Activated CD4-positive, alpha-beta T cell treated with anti-CD3 and anti-CD28 coated beads, Interleukin-2, amount 10 ng/mL, durations not matched to agents 7 days and 5 days (primary cell): ENCODE measurements at regions not wholly inside any gene's neighbourhood (a gene's known extent, or its start where the extent isn't known, plus 50 kb on each side); places are given as distances from the start of the nearest gene placed in this dataset.

Source experiments
- CTCF ChIA-PET: fragments of 350-600 bp; sonication (Branson Sonifier 250); formaldehyde crosslinking; loops from one replicate; lab custom pipeline; 2021; ENCODE audit warnings: antibody characterized with exemption; lab: Charles Lee
- POLR2A ChIA-PET: fragments of 350-600 bp; sonication (Branson Sonifier 250); formaldehyde crosslinking; loops from one replicate; lab custom pipeline; 2021; ENCODE audit warnings: antibody characterized with exemption; lab: Charles Lee
- DNase-seq: peaks from one replicate; pipeline ENCODE4 v3.0.0-alpha.2; 2020
- H3K27ac Mint-ChIP-seq: one replicate; pipeline ENCODE4 v1.8.0; 2021; ENCODE audit warnings: mild to moderate bottlenecking, moderate library complexity, mixed read lengths
- H3K27me3 Mint-ChIP-seq: one replicate; pipeline ENCODE4 v1.8.0; 2021; ENCODE audit warnings: mixed read lengths
- H3K36me3 Mint-ChIP-seq: one replicate; pipeline ENCODE4 v1.8.0; 2021; ENCODE audit warnings: low read depth, mixed read lengths
- H3K4me1 Mint-ChIP-seq: one replicate; pipeline ENCODE4 v1.8.0; 2021; ENCODE audit warnings: mixed read lengths
- H3K4me3 Mint-ChIP-seq: one replicate; pipeline ENCODE4 v1.8.0; 2021; ENCODE audit warnings: mild to moderate bottlenecking, moderate library complexity, mixed read lengths
- H3K9me3 Mint-ChIP-seq: one replicate; pipeline ENCODE4 v1.8.0; 2021; ENCODE audit warnings: mixed read lengths

- no peaks in the 10 kb centered on the region for H3K4me1 Mint-ChIP-seq
- ChIA-PET CTCF (no interaction called here), POLR2A (no interaction called here)
- no peak for DNase-seq
- H3K27me3 Mint-ChIP-seq, result no peaks in the 10 kb centered on the region
- H3K4me3 Mint-ChIP-seq, result no peak overlapping the region
- peaks cover 2% of the 10 kb centered on the region for H3K9me3 Mint-ChIP-seq
- no peaks in the 10 kb centered on the region for H3K36me3 Mint-ChIP-seq
- H3K27ac Mint-ChIP-seq, result no peak overlapping the region
Measured at GRCh38 chr11:127288926-127289325, 288.4 kb upstream of the KIRREL3 start.

GRCh38 chr11:127281534-127281933 is 281.0 kb upstream of the KIRREL3 start:
- POLR2A ChIA-PET, result no interaction called here
- DNase-seq, result no peak
- no peak overlapping the region for H3K27ac Mint-ChIP-seq
- no peaks in the 10 kb centered on the region for H3K36me3 Mint-ChIP-seq
- CTCF ChIA-PET, result no interaction called here
- no peaks in the 10 kb centered on the region for H3K27me3 Mint-ChIP-seq
- H3K4me3 Mint-ChIP-seq, result no peak overlapping the region
- H3K9me3 Mint-ChIP-seq, result no peaks in the 10 kb centered on the region
- H3K4me1 Mint-ChIP-seq, result no peaks in the 10 kb centered on the region

DNA sequence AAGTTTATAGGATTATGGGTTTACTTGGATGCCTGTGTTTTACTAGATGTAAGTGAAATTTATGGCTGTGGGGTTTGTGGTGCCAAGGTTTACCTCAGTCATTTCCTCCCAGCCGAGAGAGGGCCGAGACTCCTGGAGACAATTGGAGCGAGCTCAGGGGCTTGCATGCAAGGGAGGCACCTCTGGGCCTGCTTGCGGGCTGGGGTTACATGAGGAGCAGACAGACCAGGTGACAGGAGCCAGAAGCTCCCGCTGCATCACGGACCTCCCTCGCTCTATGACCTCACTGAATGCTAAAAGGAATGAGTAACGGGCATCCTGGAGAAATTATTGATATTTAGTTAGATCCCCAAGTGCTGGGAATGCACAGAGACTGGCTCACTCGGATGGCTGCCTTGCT is 275.2 kb upstream of the KIRREL3 start:
- ChIA-PET POLR2A (no interaction called here), CTCF (no interaction called here)
- Mint-ChIP-seq H3K27ac (no peak overlapping the region), H3K9me3 (no peaks in the 10 kb centered on the region), H3K36me3 (no peaks in the 10 kb centered on the region), H3K27me3 (peaks cover 2% of the 10 kb centered on the region), H3K4me1 (no peaks in the 10 kb centered on the region), H3K4me3 (no peak overlapping the region)
- DNase-seq, result no peak

GRCh38 chr11:127274328-127274676 is 273.7 kb upstream of the KIRREL3 start:
- POLR2A ChIA-PET, result no interaction called here
- Mint-ChIP-seq H3K36me3 (no peaks in the 10 kb centered on the region), H3K27me3 (peaks cover 2% of the 10 kb centered on the region), H3K4me1 (no peaks in the 10 kb centered on the region), H3K4me3 (no peak overlapping the region), H3K27ac (no peak overlapping the region), H3K9me3 (no peaks in the 10 kb centered on the region)
- CTCF ChIA-PET, result no interaction called here
- DNase-seq, result no peak

- Mint-ChIP-seq H3K27me3 (peaks cover 2% of the 10 kb centered on the region), H3K4me1 (no peaks in the 10 kb centered on the region), H3K36me3 (no peaks in the 10 kb centered on the region), H3K4me3 (no peak overlapping the region), H3K9me3 (no peaks in the 10 kb centered on the region), H3K27ac (no peak overlapping the region)
- CTCF ChIA-PET, result no interaction called here
- POLR2A ChIA-PET, result no interaction called here
- DNase-seq, result no peak
Measured at GRCh38 chr11:127273593-127274327, 273.2 kb upstream of the KIRREL3 start.

DNA sequence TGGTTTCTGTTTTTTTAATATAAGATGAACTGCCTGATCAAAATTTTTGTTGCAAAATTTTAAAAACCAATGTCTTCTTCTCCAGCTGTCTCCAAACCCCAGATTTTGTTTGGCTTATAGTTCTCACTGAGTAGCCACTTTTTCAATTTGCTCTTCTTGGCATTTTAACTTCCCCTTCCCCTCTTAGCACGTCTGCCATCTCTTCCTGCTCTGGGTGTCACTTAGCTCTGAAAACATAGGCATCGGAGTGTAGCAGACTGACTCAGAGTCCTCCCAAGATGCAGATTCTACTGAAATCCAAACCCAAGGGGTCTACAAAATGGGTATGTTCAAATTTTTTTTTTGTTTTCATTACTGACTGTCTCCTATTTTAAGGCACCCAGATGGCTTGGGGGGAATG is 270.3 kb upstream of the KIRREL3 start:
- Mint-ChIP-seq H3K4me1 (no peaks in the 10 kb centered on the region), H3K27me3 (peaks cover 2% of the 10 kb centered on the region), H3K9me3 (no peaks in the 10 kb centered on the region), H3K27ac (no peak overlapping the region), H3K36me3 (no peaks in the 10 kb centered on the region), H3K4me3 (no peak overlapping the region)
- DNase-seq, result no peak
- ChIA-PET POLR2A (no interaction called here), CTCF (no interaction called here)

- POLR2A ChIA-PET, result no interaction called here
- no peak overlapping the region for H3K27ac Mint-ChIP-seq
- peaks cover 2% of the 10 kb centered on the region for H3K27me3 Mint-ChIP-seq
- CTCF ChIA-PET, result no interaction called here
- H3K4me3 Mint-ChIP-seq, result no peak overlapping the region
- H3K36me3 Mint-ChIP-seq, result no peaks in the 10 kb centered on the region
- no peak for DNase-seq
- no peaks in the 10 kb centered on the region for H3K4me1 Mint-ChIP-seq
- H3K9me3 Mint-ChIP-seq, result no peaks in the 10 kb centered on the region
Measured at GRCh38 chr11:127269911-127270310, 269.3 kb upstream of the KIRREL3 start.

DNA sequence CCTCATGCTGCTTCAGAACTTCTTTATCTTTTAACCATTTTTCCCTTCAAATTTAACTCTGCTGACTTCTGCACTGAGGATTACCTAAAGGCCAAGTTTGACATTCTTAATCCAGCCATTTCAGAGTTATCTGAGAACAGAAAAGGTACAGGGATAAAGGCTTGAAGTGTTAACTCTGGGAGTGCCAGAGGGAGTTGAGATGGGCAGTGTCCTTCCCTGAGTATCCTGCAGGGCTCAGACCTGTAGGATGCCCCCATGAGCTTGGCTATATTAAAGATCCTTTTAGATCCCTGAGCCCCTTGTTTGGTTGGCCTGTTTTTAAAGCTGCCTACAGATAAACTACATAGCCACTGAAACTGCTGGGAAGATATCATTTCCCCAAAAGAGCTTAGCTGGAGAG is 268.4 kb upstream of the KIRREL3 start:
- CTCF ChIA-PET, result no interaction called here
- H3K9me3 Mint-ChIP-seq, result no peaks in the 10 kb centered on the region
- DNase-seq, result no peak
- POLR2A ChIA-PET, result no interaction called here
- H3K27me3 Mint-ChIP-seq, result no peaks in the 10 kb centered on the region
- H3K4me3 Mint-ChIP-seq, result no peak overlapping the region
- no peaks in the 10 kb centered on the region for H3K36me3 Mint-ChIP-seq
- H3K27ac Mint-ChIP-seq, result no peak overlapping the region
- no peaks in the 10 kb centered on the region for H3K4me1 Mint-ChIP-seq

GRCh38 chr11:127268521-127268920 is 268.0 kb upstream of the KIRREL3 start:
- H3K4me1 Mint-ChIP-seq, result no peaks in the 10 kb centered on the region
- H3K27ac Mint-ChIP-seq, result no peak overlapping the region
- ChIA-PET POLR2A (no interaction called here), CTCF (no interaction called here)
- no peaks in the 10 kb centered on the region for H3K36me3 Mint-ChIP-seq
- DNase-seq, result no peak
- H3K9me3 Mint-ChIP-seq, result no peaks in the 10 kb centered on the region
- no peaks in the 10 kb centered on the region for H3K27me3 Mint-ChIP-seq
- no peak overlapping the region for H3K4me3 Mint-ChIP-seq

- ChIA-PET POLR2A (no interaction called here), CTCF (no interaction called here)
- Mint-ChIP-seq H3K4me3 (no peak overlapping the region), H3K4me1 (no peaks in the 10 kb centered on the region), H3K27me3 (no peaks in the 10 kb centered on the region), H3K9me3 (no peaks in the 10 kb centered on the region), H3K36me3 (no peaks in the 10 kb centered on the region), H3K27ac (no peak overlapping the region)
- no peak for DNase-seq
Measured at GRCh38 chr11:127259102-127259501, 258.5 kb upstream of the KIRREL3 start.

DNA sequence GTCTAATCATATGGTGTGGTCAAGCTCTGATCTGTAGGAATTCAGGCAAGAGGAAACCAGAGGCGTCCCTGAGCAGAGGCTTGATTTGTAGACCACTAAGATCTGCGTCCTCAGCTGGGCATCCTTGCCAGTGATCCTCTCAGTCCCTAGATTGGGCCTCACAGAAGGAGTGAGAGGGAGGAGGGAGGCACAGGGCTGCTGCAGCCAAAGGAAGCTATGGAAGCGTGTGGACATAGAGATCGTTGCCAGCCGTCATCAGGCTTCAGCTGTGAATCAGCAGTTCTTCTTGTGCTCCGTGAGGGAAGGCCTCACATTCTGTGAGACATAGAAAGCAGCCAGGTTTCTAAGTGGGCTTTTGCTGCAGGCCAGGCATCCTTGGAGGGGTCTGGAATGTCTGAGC is 254.6 kb upstream of the KIRREL3 start:
- no peaks in the 10 kb centered on the region for H3K4me1 Mint-ChIP-seq
- no peak overlapping the region for H3K27ac Mint-ChIP-seq
- H3K9me3 Mint-ChIP-seq, result no peaks in the 10 kb centered on the region
- DNase-seq, result no peak
- ChIA-PET CTCF (no interaction called here), POLR2A (no interaction called here)
- no peak overlapping the region for H3K4me3 Mint-ChIP-seq
- H3K27me3 Mint-ChIP-seq, result no peaks in the 10 kb centered on the region
- H3K36me3 Mint-ChIP-seq, result no peaks in the 10 kb centered on the region

GRCh38 chr11:127252321-127252720 is 251.8 kb upstream of the KIRREL3 start:
- Mint-ChIP-seq H3K4me1 (no peaks in the 10 kb centered on the region), H3K36me3 (no peaks in the 10 kb centered on the region), H3K27me3 (no peaks in the 10 kb centered on the region), H3K9me3 (no peaks in the 10 kb centered on the region), H3K27ac (no peak overlapping the region), H3K4me3 (no peak overlapping the region)
- ChIA-PET POLR2A (no interaction called here), CTCF (no interaction called here)
- no peak for DNase-seq

GRCh38 chr11:127249576-127249975 is 249.0 kb upstream of the KIRREL3 start:
- Mint-ChIP-seq H3K4me3 (no peak overlapping the region), H3K27ac (no peak overlapping the region), H3K9me3 (no peaks in the 10 kb centered on the region), H3K27me3 (no peaks in the 10 kb centered on the region), H3K36me3 (no peaks in the 10 kb centered on the region), H3K4me1 (no peaks in the 10 kb centered on the region)
- ChIA-PET CTCF (no interaction called here), POLR2A (no interaction called here)
- DNase-seq, result no peak

- no peaks in the 10 kb centered on the region for H3K36me3 Mint-ChIP-seq
- no peaks in the 10 kb centered on the region for H3K4me1 Mint-ChIP-seq
- DNase-seq, result no peak
- CTCF ChIA-PET, result interaction anchor here (1.1 kb wide), 1 partner anchor 108 kb away, joined by 3 read pairs; no protein-coding TSS in a partner anchor
- H3K4me3 Mint-ChIP-seq, result no peak overlapping the region
- no peak overlapping the region for H3K27ac Mint-ChIP-seq
- H3K9me3 Mint-ChIP-seq, result no peaks in the 10 kb centered on the region
- POLR2A ChIA-PET, result no interaction called here
- H3K27me3 Mint-ChIP-seq, result no peaks in the 10 kb centered on the region
Measured at GRCh38 chr11:127248476-127248875, 247.9 kb upstream of the KIRREL3 start.
